Vagina (tissue), 2 donors: ENCODE measurements at regions not wholly inside any gene's neighbourhood (a gene's known extent, or its start where the extent isn't known, plus 50 kb on each side); places are given as distances from the start of the nearest gene placed in this dataset.

Source experiments
- POLR2A ChIP-seq, 2 donors: fragments of 450-650 bp; IDR thresholded peaks; one replicate each; pipeline ENCODE4 v1.6.1; 2017; ENCODE audit warnings: antibody characterized with exemption in 2 of 2, mild to moderate bottlenecking in 2 of 2, moderate library complexity in 2 of 2
- POLR2AphosphoS5 ChIP-seq, 2 donors: sonication (generic); formaldehyde crosslinking; IDR thresholded peaks; one replicate each; pipeline ENCODE4 v1.9.0; 2017; ENCODE audit warnings: antibody characterized with exemption in 2 of 2, mild to moderate bottlenecking in 2 of 2, low read depth in 1 of 2; ENCODE audit not compliant: insufficient read depth in 1 of 2
- TF ChIP-seq, protein P1 (sequence below), 3 experiments: fragments of 450-650 bp in 2 of 3; fragments of 200-600 bp in 1 of 3; sonication (generic) in 1 of 3; IDR thresholded peaks; one replicate each; pipeline ENCODE4 v1.5.1; 2017 to 2019; ENCODE audit warnings: antibody characterized with exemption in 3 of 3, mild to moderate bottlenecking in 2 of 3, moderate library complexity in 2 of 3

DNA sequence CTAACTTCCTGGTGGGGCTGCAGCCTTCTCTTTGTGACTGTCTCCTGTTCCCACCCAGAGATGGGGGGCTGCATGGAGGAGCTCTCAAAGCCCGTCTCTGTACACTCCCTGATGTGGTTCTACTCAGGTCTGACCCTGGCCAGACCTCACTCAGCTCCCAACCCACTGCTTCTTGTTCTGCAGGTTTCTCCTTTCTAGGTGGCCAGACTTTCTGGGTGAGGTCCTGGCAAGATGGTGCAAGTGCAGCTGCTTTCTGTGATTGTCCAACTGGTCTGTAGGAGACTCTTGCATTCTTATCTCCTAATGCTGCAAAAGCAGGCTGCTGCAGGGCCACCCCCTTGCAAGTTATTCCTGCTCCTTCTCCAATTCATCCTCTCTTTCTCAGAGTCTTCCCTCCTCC, 77.4 kb upstream of the XCR1 start:
- TF ChIP-seq POLR2A (IDR thresholded peaks at IDR 0.05) = no peak
- TF ChIP-seq, protein P1, sequence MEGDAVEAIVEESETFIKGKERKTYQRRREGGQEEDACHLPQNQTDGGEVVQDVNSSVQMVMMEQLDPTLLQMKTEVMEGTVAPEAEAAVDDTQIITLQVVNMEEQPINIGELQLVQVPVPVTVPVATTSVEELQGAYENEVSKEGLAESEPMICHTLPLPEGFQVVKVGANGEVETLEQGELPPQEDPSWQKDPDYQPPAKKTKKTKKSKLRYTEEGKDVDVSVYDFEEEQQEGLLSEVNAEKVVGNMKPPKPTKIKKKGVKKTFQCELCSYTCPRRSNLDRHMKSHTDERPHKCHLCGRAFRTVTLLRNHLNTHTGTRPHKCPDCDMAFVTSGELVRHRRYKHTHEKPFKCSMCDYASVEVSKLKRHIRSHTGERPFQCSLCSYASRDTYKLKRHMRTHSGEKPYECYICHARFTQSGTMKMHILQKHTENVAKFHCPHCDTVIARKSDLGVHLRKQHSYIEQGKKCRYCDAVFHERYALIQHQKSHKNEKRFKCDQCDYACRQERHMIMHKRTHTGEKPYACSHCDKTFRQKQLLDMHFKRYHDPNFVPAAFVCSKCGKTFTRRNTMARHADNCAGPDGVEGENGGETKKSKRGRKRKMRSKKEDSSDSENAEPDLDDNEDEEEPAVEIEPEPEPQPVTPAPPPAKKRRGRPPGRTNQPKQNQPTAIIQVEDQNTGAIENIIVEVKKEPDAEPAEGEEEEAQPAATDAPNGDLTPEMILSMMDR (IDR thresholded peaks at IDR 0.05) = no peak
- TF ChIP-seq POLR2AphosphoS5 (IDR thresholded peaks at IDR 0.05; ENCODE audit: insufficient read depth in 1 of 2, low read depth in 1 of 2) = no peak
